ENCODE measurements at regions not wholly inside any gene's neighbourhood (a gene's known extent, or its start where the extent isn't known, plus 50 kb on each side); places are given as distances from the start of the nearest gene placed in this dataset.

- H3K4me3 ChIP-seq (ENCODE audit: low read length) = no peak overlapping the region
- no peaks in the 10 kb centered on the region for H3K9me3 ChIP-seq (ENCODE audit: low read length)
- H3K4me2 ChIP-seq (ENCODE audit: low read length) = no peak overlapping the region
- no peak for ATAC-seq
- ChIA-PET CTCF (no interaction called here), POLR2A (ENCODE audit: unreplicated experiment) (no interaction called here)
- H3F3A ChIP-seq (ENCODE audit: low read length, unreplicated experiment) = no peaks in the 10 kb centered on the region
- peaks cover 8% of the 10 kb centered on the region; the same call in 1 of the 2 replicates for H4K20me1 ChIP-seq (ENCODE audit: low read length)
- H2AFZ ChIP-seq (ENCODE audit: low read length) = no peak overlapping the region
- intact Hi-C loops (cut with micrococcal nuclease) = no loop called here
- no peaks in the 10 kb centered on the region for H3K4me1 ChIP-seq (ENCODE audit: insufficient read depth, low read length)
- H3K79me2 ChIP-seq (ENCODE audit: low read length) = no peaks in the 10 kb centered on the region
- DNase-seq = no peak
- BruUV-seq (replicated peaks) = no TSS peak
- H3K9ac ChIP-seq (ENCODE audit: low read length) = no peak overlapping the region
- H3K9me2 ChIP-seq (replicated peaks; ENCODE audit: low read length) = no peaks in the 10 kb centered on the region
- no peak overlapping the region for H3K27ac ChIP-seq (ENCODE audit: low read length)
- TF ChIP-seq EZH2phosphoT487 (IDR thresholded peaks at IDR 0.05; ENCODE audit: borderline replicate concordance, low read length) = no peak
- no peak for TF ChIP-seq CTCF (conservative IDR thresholded peaks at IDR 0.05; ENCODE audit: low read depth, low read length)
- TF ChIP-seq EZH2 (IDR thresholded peaks at IDR 0.05; ENCODE audit: low read length, unreplicated experiment) = no peak
- H3K27me3 ChIP-seq (ENCODE audit: low read length) = peaks cover 74% of the 10 kb centered on the region
- H3K36me3 ChIP-seq (ENCODE audit: low read depth, low read length) = no peaks in the 10 kb centered on the region
Measured at GRCh38 chr16:86201746-86202145, 302.8 kb downstream of the IRF8 start.

- Histone ChIP-seq H3K4me1 (ENCODE audit: insufficient read depth, low read length) (no peaks in the 10 kb centered on the region), H3F3A (ENCODE audit: low read length, unreplicated experiment) (no peaks in the 10 kb centered on the region), H3K9ac (ENCODE audit: low read length) (no peak overlapping the region), H3K4me2 (ENCODE audit: low read length) (no peak overlapping the region), H2AFZ (ENCODE audit: low read length) (no peak overlapping the region), H3K27me3 (ENCODE audit: low read length) (peaks cover 69% of the 10 kb centered on the region), H3K9me2 (replicated peaks; ENCODE audit: low read length) (no peaks in the 10 kb centered on the region), H4K20me1 (ENCODE audit: low read length) (peaks cover 6% of the 10 kb centered on the region; the same call in 1 of the 2 replicates), H3K9me3 (ENCODE audit: low read length) (no peaks in the 10 kb centered on the region), H3K4me3 (ENCODE audit: low read length) (no peak overlapping the region), H3K27ac (ENCODE audit: low read length) (no peak overlapping the region), H3K79me2 (ENCODE audit: low read length) (no peaks in the 10 kb centered on the region), H3K36me3 (ENCODE audit: low read depth, low read length) (no peaks in the 10 kb centered on the region)
- ChIA-PET CTCF (no interaction called here), POLR2A (ENCODE audit: unreplicated experiment) (no interaction called here)
- peak; percentile 47 for TF ChIP-seq EZH2 (IDR thresholded peaks at IDR 0.05; ENCODE audit: low read length, unreplicated experiment)
- TF ChIP-seq EZH2phosphoT487 (IDR thresholded peaks at IDR 0.05; ENCODE audit: borderline replicate concordance, low read length) = no peak; the same call in 1 of the 2 replicates
- intact Hi-C loops (cut with micrococcal nuclease) = no loop called here
- ATAC-seq (no peak), DNase-seq (no peak)
- BruUV-seq (replicated peaks) = no TSS peak
Measured at GRCh38 chr16:86202267-86202666, 303.3 kb downstream of the IRF8 start.

DNA sequence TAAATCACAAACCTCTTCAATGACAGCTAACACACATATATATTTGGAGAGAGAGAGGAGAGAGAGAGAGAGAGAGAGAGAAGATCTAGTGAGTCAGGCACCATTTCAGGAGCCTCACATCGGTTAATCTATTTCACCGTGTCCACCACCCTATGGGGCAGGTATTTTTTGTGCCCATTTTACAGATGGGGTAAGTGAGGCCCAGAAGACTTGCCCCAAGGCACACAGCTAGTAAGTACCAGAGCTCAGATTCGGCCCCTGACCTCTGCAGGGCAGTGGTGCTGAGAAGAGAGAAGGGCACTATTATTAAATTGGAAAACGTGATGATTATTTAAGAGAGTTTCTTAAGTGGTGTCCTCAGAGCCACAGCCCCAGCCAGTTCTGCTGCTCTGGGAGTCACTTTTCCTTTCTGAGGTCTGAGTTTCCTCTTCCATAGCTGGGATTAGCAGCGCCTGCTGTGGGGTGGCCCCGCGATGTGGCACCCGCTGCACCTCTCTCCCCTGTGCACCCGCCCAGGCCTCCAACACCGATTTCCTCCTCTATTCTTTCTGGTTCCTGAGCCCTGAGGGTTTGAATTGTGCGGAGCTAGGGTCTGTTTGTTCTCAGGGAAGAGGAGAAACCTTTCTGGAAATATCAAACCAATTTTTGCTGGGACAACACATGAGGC lies 303.9 kb downstream of the IRF8 start:
- Histone ChIP-seq H3K9me3 (ENCODE audit: low read length) (no peaks in the 10 kb centered on the region), H2AFZ (ENCODE audit: low read length) (no peak overlapping the region), H3K27ac (ENCODE audit: low read length) (no peak overlapping the region), H3K9ac (ENCODE audit: low read length) (no peak overlapping the region), H3K27me3 (ENCODE audit: low read length) (peaks cover 63% of the 10 kb centered on the region), H3K4me1 (ENCODE audit: insufficient read depth, low read length) (no peaks in the 10 kb centered on the region), H3K4me3 (ENCODE audit: low read length) (no peak overlapping the region), H4K20me1 (ENCODE audit: low read length) (peaks cover 4% of the 10 kb centered on the region; the same call in 1 of the 2 replicates), H3K36me3 (ENCODE audit: low read depth, low read length) (no peaks in the 10 kb centered on the region), H3K4me2 (ENCODE audit: low read length) (no peak overlapping the region), H3K9me2 (replicated peaks; ENCODE audit: low read length) (no peaks in the 10 kb centered on the region), H3K79me2 (ENCODE audit: low read length) (no peaks in the 10 kb centered on the region), H3F3A (ENCODE audit: low read length, unreplicated experiment) (no peaks in the 10 kb centered on the region)
- no TSS peak for BruUV-seq (replicated peaks)
- ChIA-PET CTCF (no interaction called here), POLR2A (ENCODE audit: unreplicated experiment) (no interaction called here)
- DNase-seq = no peak
- TF ChIP-seq EZH2phosphoT487 (IDR thresholded peaks at IDR 0.05; ENCODE audit: borderline replicate concordance, low read length) (no peak), EZH2 (IDR thresholded peaks at IDR 0.05; ENCODE audit: low read length, unreplicated experiment) (no peak), CTCF (conservative IDR thresholded peaks at IDR 0.05; ENCODE audit: low read depth, low read length) (no peak)
- intact Hi-C loops (cut with micrococcal nuclease) = no loop called here
- ATAC-seq = no peak

Data from PC-3 (cell line).